DND-41 (cell line): ENCODE measurements at regions not wholly inside any gene's neighbourhood (a gene's known extent, or its start where the extent isn't known, plus 50 kb on each side); places are given as distances from the start of the nearest gene placed in this dataset.
A peak's percentile ranks its signal among the peaks of the same experiment; 100 is the strongest.

Experiments used
- ATAC-seq: fragments of 200-7000 bp; cut with Tn5 transposase; 3 replicates; pipeline ENCODE4 v1.9.1; 2021; ENCODE audit warnings: low read depth; ENCODE audit not compliant: insufficient read depth
- DNase-seq: peaks from one replicate; pipeline ENCODE4 v3.0.0-alpha.2; 2020
- H2AFZ ChIP-seq: 2 replicates; pipeline ENCODE4 v1.6.0; 2012; ENCODE audit warnings: low read depth, low read length
- H3K27ac ChIP-seq: 2 replicates; pipeline ENCODE4 v1.5.1; 2012; ENCODE audit warnings: low read length, inconsistent platforms
- H3K27me3 ChIP-seq: fragments of 200-600 bp; sonication (generic); 2 replicates; pipeline ENCODE4 v1.6.0; 2012; ENCODE audit warnings: low read length, mild to moderate bottlenecking, inconsistent platforms; ENCODE audit not compliant: insufficient read depth, poor library complexity
- H3K36me3 ChIP-seq: 2 replicates; pipeline ENCODE4 v1.5.1; 2012; ENCODE audit warnings: low read length, inconsistent platforms; ENCODE audit not compliant: insufficient read depth
- H3K4me1 ChIP-seq: 2 replicates; pipeline ENCODE4 v1.5.1; 2012; ENCODE audit warnings: mild to moderate bottlenecking, low read length; ENCODE audit not compliant: insufficient read depth
- H3K4me2 ChIP-seq: 2 replicates; pipeline ENCODE4 v1.6.0; 2012; ENCODE audit warnings: mild to moderate bottlenecking, moderate library complexity, low read length, inconsistent platforms; ENCODE audit not compliant: insufficient read depth
- H3K4me3 ChIP-seq, 2 experiments: fragments of 200-600 bp in 1 of 2; shearing (Covaris generic) in 1 of 2; 2 replicates each; pipeline ENCODE4 v1.5.1; 2012 to 2016; ENCODE audit warnings: inconsistent platforms in 2 of 2, low read length in 2 of 2, mild to moderate bottlenecking in 2 of 2, low read depth in 1 of 2, moderate library complexity in 1 of 2
- H3K79me2 ChIP-seq: 2 replicates; pipeline ENCODE4 v1.6.0; 2012; ENCODE audit warnings: low read length, inconsistent platforms; ENCODE audit not compliant: insufficient read depth
- H3K9ac ChIP-seq: 2 replicates; pipeline ENCODE4 v1.6.0; 2012; ENCODE audit warnings: low read depth, mild to moderate bottlenecking, inconsistent platforms, low read length, moderate library complexity
- H3K9me3 ChIP-seq: 2 replicates; pipeline ENCODE4 v1.5.1; 2012; ENCODE audit warnings: low read length, moderate library complexity, mild to moderate bottlenecking, inconsistent platforms; ENCODE audit not compliant: insufficient read depth, severe bottlenecking
- H4K20me1 ChIP-seq: 2 replicates; pipeline ENCODE4 v1.6.0; 2012; ENCODE audit warnings: low read length; ENCODE audit not compliant: insufficient read depth
- EZH2 ChIP-seq: IDR thresholded peaks from 3 replicates; pipeline ENCODE4 v1.6.1; 2012; ENCODE audit warnings: borderline replicate concordance, low read depth, mild to moderate bottlenecking, moderate library complexity, low read length, inconsistent platforms; ENCODE audit not compliant: severe bottlenecking
- TF ChIP-seq, protein P1 (sequence below): IDR thresholded peaks from 2 replicates; pipeline ENCODE4 v1.5.1; 2012; ENCODE audit warnings: borderline replicate concordance, low read length, moderate library complexity, mild to moderate bottlenecking; ENCODE audit not compliant: poor library complexity, severe bottlenecking; ENCODE audit errors: extremely low read depth

DNA sequence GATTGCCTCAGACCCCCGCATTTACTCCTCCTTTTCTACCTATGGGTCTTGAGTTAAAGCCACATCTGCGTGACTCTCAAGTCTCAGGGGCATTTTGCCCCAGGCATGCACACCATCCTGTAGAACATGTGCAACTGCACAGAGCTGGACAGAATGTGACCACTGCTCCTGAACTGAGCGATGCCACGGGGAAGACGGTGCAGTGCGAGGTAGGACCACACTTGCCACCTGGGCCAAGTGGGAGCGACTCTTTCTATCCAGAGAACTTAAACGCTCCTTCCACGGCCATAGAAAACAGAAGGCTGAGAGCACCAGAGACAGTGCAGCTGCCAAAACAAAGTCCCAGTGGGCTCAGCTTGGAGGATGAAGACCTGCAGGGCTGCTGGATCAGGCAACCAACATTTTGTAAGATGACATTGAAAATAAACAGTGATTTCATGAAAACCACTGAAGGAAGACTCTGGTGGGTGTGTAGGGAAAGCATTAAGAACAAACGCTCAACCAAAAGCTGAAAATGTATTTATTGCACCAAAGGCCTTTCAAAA, 149.0 kb upstream of the HDAC4 start:
- H3K9ac ChIP-seq, result peak overlapping the region; percentile 61
- DNase-seq (peak; percentile 49), ATAC-seq (no peak)
- no peaks in the 10 kb centered on the region for H3K9me3 ChIP-seq
- H3K36me3 ChIP-seq, result no peaks in the 10 kb centered on the region
- H3K79me2 ChIP-seq, result peaks cover 12% of the 10 kb centered on the region
- H3K4me3 ChIP-seq, result peak overlapping the region in 1 of 2 experiments; percentile 17; a peak in 2 of 4 replicates
- peak overlapping the region; percentile 49 for H3K4me2 ChIP-seq
- H2AFZ ChIP-seq, result no peak overlapping the region
- peaks cover 100% of the 10 kb centered on the region for H3K4me1 ChIP-seq
- H4K20me1 ChIP-seq, result no peaks in the 10 kb centered on the region
- TF ChIP-seq, protein P1, sequence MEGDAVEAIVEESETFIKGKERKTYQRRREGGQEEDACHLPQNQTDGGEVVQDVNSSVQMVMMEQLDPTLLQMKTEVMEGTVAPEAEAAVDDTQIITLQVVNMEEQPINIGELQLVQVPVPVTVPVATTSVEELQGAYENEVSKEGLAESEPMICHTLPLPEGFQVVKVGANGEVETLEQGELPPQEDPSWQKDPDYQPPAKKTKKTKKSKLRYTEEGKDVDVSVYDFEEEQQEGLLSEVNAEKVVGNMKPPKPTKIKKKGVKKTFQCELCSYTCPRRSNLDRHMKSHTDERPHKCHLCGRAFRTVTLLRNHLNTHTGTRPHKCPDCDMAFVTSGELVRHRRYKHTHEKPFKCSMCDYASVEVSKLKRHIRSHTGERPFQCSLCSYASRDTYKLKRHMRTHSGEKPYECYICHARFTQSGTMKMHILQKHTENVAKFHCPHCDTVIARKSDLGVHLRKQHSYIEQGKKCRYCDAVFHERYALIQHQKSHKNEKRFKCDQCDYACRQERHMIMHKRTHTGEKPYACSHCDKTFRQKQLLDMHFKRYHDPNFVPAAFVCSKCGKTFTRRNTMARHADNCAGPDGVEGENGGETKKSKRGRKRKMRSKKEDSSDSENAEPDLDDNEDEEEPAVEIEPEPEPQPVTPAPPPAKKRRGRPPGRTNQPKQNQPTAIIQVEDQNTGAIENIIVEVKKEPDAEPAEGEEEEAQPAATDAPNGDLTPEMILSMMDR, result no peak
- TF ChIP-seq EZH2, result no peak
- peak overlapping the region; percentile 96 for H3K27ac ChIP-seq
- H3K27me3 ChIP-seq, result no peaks in the 10 kb centered on the region

- peak overlapping the region; percentile 19; the same call in 1 of the 2 replicates for H2AFZ ChIP-seq
- no peaks in the 10 kb centered on the region for H4K20me1 ChIP-seq
- H3K9ac ChIP-seq, result peak overlapping the region; percentile 61
- H3K4me3 ChIP-seq, result peak overlapping the region in 1 of 2 experiments; percentile 17; a peak in 2 of 4 replicates
- peak; percentile 47 for ATAC-seq
- no peaks in the 10 kb centered on the region for H3K36me3 ChIP-seq
- TF ChIP-seq, protein P1, result no peak
- no peak for TF ChIP-seq EZH2
- peak overlapping the region; percentile 49 for H3K4me2 ChIP-seq
- no peaks in the 10 kb centered on the region for H3K9me3 ChIP-seq
- H3K27ac ChIP-seq, result peak overlapping the region; percentile 96
- DNase-seq, result peak; percentile 84
- no peaks in the 10 kb centered on the region for H3K27me3 ChIP-seq
- H3K79me2 ChIP-seq, result peaks cover 12% of the 10 kb centered on the region
- H3K4me1 ChIP-seq, result peaks cover 100% of the 10 kb centered on the region
Measured at GRCh38 chr2:239548965-239549595, 148.3 kb upstream of the HDAC4 start.

- Histone ChIP-seq H3K9me3 (no peaks in the 10 kb centered on the region), H3K27ac (peak overlapping the region; percentile 96), H3K4me1 (peaks cover 100% of the 10 kb centered on the region), H3K36me3 (no peaks in the 10 kb centered on the region), H3K9ac (peak overlapping the region; percentile 61), H4K20me1 (no peaks in the 10 kb centered on the region), H3K4me2 (peak overlapping the region; percentile 49), H2AFZ (no peak overlapping the region), H3K4me3 (peak overlapping the region in 1 of 2 experiments; percentile 17; a peak in 1 of 4 replicates), H3K27me3 (no peaks in the 10 kb centered on the region), H3K79me2 (peaks cover 12% of the 10 kb centered on the region)
- peak; percentile 84 for DNase-seq
- ATAC-seq, result peak; percentile 35
- no peak for TF ChIP-seq EZH2
- TF ChIP-seq, protein P1, result no peak
Measured at GRCh38 chr2:239548451-239548871, 147.6 kb upstream of the HDAC4 start.
